ENCODE measurements at regions not wholly inside any gene's neighbourhood (a gene's known extent, or its start where the extent isn't known, plus 50 kb on each side); places are given as distances from the start of the nearest gene placed in this dataset.

GRCh38 chr6:124903797-124904196 lies 58.4 kb upstream of the RNF217 start:
- TF ChIP-seq EZH2 (IDR thresholded peaks at IDR 0.05; ENCODE audit: low read length) = no peak
- no peak for TF ChIP-seq CTCF (optimal IDR thresholded peaks at IDR 0.05 in 1 of 3, IDR thresholded peaks at IDR 0.05 in 1 of 3, conservative IDR thresholded peaks at IDR 0.05 in 1 of 3; ENCODE audit: extremely low read depth in 1 of 3, insufficient read depth in 2 of 3, low read length in 3 of 3)

Data from keratinocyte (primary cell).